Esophagus squamous epithelium (tissue), 4 donors: ENCODE measurements at regions not wholly inside any gene's neighbourhood (a gene's known extent, or its start where the extent isn't known, plus 50 kb on each side); places are given as distances from the start of the nearest gene placed in this dataset.

ENCODE experiments used
- POLR2A ChIP-seq, 4 donors: fragments of 450-650 bp; IDR thresholded peaks; one replicate each; pipeline ENCODE4 v1.6.1; 2017; ENCODE audit warnings: antibody characterized with exemption in 4 of 4, mild to moderate bottlenecking in 4 of 4, moderate library complexity in 3 of 4
- TF ChIP-seq, protein P1 (sequence below), 6 experiments: fragments of 450-650 bp in 4 of 6; fragments of 200-600 bp in 2 of 6; sonication (generic) in 2 of 6; IDR thresholded peaks; one replicate each; pipeline ENCODE4 v1.5.1; 2016 to 2019; ENCODE audit warnings: antibody characterized with exemption in 6 of 6, mild to moderate bottlenecking in 4 of 6, moderate library complexity in 4 of 6

DNA sequence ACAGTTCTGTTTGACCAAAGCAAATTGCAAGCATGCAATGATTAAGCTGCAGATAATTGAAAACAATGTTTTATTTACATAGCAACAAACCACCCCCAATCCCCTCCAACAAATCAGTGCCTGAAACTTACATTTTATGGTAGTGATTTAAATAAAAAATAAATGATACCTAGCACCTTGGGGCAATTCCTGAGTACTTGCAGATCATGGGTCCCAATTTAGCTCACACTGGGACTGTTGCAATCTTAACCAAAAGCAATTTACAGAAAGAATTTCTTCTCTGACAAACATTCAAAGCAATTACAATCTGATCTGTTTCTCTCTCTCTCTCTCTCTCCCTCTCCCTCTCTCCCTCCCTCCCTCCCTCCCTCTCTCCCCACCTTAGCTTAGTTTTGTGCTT is 345.7 kb upstream of the PCSK5 start:
- TF ChIP-seq POLR2A (IDR thresholded peaks at IDR 0.05): no peak
- TF ChIP-seq, protein P1, sequence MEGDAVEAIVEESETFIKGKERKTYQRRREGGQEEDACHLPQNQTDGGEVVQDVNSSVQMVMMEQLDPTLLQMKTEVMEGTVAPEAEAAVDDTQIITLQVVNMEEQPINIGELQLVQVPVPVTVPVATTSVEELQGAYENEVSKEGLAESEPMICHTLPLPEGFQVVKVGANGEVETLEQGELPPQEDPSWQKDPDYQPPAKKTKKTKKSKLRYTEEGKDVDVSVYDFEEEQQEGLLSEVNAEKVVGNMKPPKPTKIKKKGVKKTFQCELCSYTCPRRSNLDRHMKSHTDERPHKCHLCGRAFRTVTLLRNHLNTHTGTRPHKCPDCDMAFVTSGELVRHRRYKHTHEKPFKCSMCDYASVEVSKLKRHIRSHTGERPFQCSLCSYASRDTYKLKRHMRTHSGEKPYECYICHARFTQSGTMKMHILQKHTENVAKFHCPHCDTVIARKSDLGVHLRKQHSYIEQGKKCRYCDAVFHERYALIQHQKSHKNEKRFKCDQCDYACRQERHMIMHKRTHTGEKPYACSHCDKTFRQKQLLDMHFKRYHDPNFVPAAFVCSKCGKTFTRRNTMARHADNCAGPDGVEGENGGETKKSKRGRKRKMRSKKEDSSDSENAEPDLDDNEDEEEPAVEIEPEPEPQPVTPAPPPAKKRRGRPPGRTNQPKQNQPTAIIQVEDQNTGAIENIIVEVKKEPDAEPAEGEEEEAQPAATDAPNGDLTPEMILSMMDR (IDR thresholded peaks at IDR 0.05): no peak
